Chondrocyte (in vitro differentiated cells): ENCODE measurements at regions not wholly inside any gene's neighbourhood (a gene's known extent, or its start where the extent isn't known, plus 50 kb on each side); places are given as distances from the start of the nearest gene placed in this dataset.

Source experiments
- DNase-seq: peaks from one replicate; pipeline ENCODE4 v3.0.0; 2021; ENCODE audit warnings: mixed read lengths, low spot score
- H3K27ac Mint-ChIP-seq: one replicate; pipeline ENCODE4 v1.8.0; 2021; ENCODE audit warnings: mild to moderate bottlenecking, moderate library complexity, mixed read lengths; ENCODE audit not compliant: unreplicated experiment
- H3K27me3 Mint-ChIP-seq: 2 replicates; pipeline ENCODE4 v1.8.0; 2021; ENCODE audit warnings: low read depth, mixed read lengths
- H3K36me3 Mint-ChIP-seq: 2 replicates; pipeline ENCODE4 v1.8.0; 2021; ENCODE audit warnings: low read depth, mixed read lengths
- H3K4me1 Mint-ChIP-seq: 2 replicates; pipeline ENCODE4 v1.8.0; 2021; ENCODE audit warnings: low read depth, mild to moderate bottlenecking, mixed read lengths
- H3K4me3 Mint-ChIP-seq: one replicate; pipeline ENCODE4 v1.8.0; 2021; ENCODE audit warnings: mild to moderate bottlenecking, moderate library complexity, mixed read lengths; ENCODE audit not compliant: unreplicated experiment
- H3K9me3 Mint-ChIP-seq: 2 replicates; pipeline ENCODE4 v1.8.0; 2021; ENCODE audit warnings: low read depth, mixed read lengths
- CTCF ChIP-seq: fragments of 200-600 bp; sonication (generic); IDR thresholded peaks from 2 replicates; pipeline ENCODE4 v1.5.0; 2021; ENCODE audit warnings: antibody characterized with exemption, mild to moderate bottlenecking, moderate library complexity

- no peak for DNase-seq
- Mint-ChIP-seq H3K9me3 (no peaks in the 10 kb centered on the region), H3K36me3 (no peaks in the 10 kb centered on the region), H3K4me3 (no peak overlapping the region), H3K27ac (peak overlapping the region; percentile 84), H3K27me3 (no peaks in the 10 kb centered on the region), H3K4me1 (peaks cover 58% of the 10 kb centered on the region)
- TF ChIP-seq CTCF: no peak
Observed at GRCh38 chr13:50589651-50590054, 253.8 kb downstream of the DLEU7 start.

GRCh38 chr13:50592412-50593155, 250.9 kb downstream of the DLEU7 start:
- Mint-ChIP-seq H3K27ac (no peak overlapping the region), H3K36me3 (no peaks in the 10 kb centered on the region), H3K4me1 (peaks cover 48% of the 10 kb centered on the region), H3K9me3 (no peaks in the 10 kb centered on the region), H3K27me3 (no peaks in the 10 kb centered on the region), H3K4me3 (no peak overlapping the region)
- no peak for DNase-seq
- no peak for TF ChIP-seq CTCF

- DNase-seq: no peak
- no peak for TF ChIP-seq CTCF
- peaks cover 41% of the 10 kb centered on the region for H3K4me1 Mint-ChIP-seq
- H3K27ac Mint-ChIP-seq: peak overlapping the region; percentile 22
- H3K4me3 Mint-ChIP-seq: no peak overlapping the region
- no peaks in the 10 kb centered on the region for H3K9me3 Mint-ChIP-seq
- no peaks in the 10 kb centered on the region for H3K36me3 Mint-ChIP-seq
- H3K27me3 Mint-ChIP-seq: no peaks in the 10 kb centered on the region
Observed at GRCh38 chr13:50593207-50593606, 250.3 kb downstream of the DLEU7 start.

- Mint-ChIP-seq H3K27ac (peak overlapping the region; percentile 29), H3K9me3 (no peaks in the 10 kb centered on the region), H3K36me3 (no peaks in the 10 kb centered on the region), H3K4me3 (no peak overlapping the region), H3K4me1 (peaks cover 29% of the 10 kb centered on the region), H3K27me3 (no peaks in the 10 kb centered on the region)
- TF ChIP-seq CTCF: no peak
- DNase-seq: no peak
Observed at GRCh38 chr13:50594276-50595051, 249.0 kb downstream of the DLEU7 start.

GRCh38 chr13:50595196-50595595, 248.3 kb downstream of the DLEU7 start:
- Mint-ChIP-seq H3K27me3 (no peaks in the 10 kb centered on the region), H3K4me3 (no peak overlapping the region), H3K4me1 (peaks cover 22% of the 10 kb centered on the region), H3K9me3 (no peaks in the 10 kb centered on the region), H3K27ac (no peak overlapping the region), H3K36me3 (no peaks in the 10 kb centered on the region)
- no peak for DNase-seq
- TF ChIP-seq CTCF: no peak
